Trophoblast cell (in vitro differentiated cells and primary cell): ENCODE measurements at regions not wholly inside any gene's neighbourhood (a gene's known extent, or its start where the extent isn't known, plus 50 kb on each side); places are given as distances from the start of the nearest gene placed in this dataset.
A peak's percentile ranks its signal among the peaks of the same experiment; 100 is the strongest.

Source experiments
- DNase-seq, 2 donors: peaks; one replicate each; pipeline ENCODE4 v3.0.0-alpha.2; 2016
- H2AFZ ChIP-seq: 2 replicates; pipeline ENCODE4 v1.6.1; 2013; ENCODE audit warnings: low read length, moderate library complexity, mild to moderate bottlenecking; ENCODE audit not compliant: insufficient read depth, poor library complexity
- H2AK5ac ChIP-seq: 2 replicates; pipeline ENCODE4 v1.6.1; 2013; ENCODE audit warnings: mild to moderate bottlenecking, low read length
- H2BK120ac ChIP-seq: 2 replicates; pipeline ENCODE4 v1.6.1; 2013; ENCODE audit warnings: low read length, mild to moderate bottlenecking, moderate library complexity; ENCODE audit not compliant: insufficient read depth, poor library complexity
- H2BK12ac ChIP-seq: 2 replicates; pipeline ENCODE4 v1.6.1; 2013; ENCODE audit warnings: mild to moderate bottlenecking, low read length, moderate library complexity
- H2BK5ac ChIP-seq: 2 replicates; pipeline ENCODE4 v1.6.1; 2013; ENCODE audit warnings: low read length, low read depth, moderate library complexity, mild to moderate bottlenecking; ENCODE audit not compliant: poor library complexity
- H3K14ac ChIP-seq: 2 replicates; pipeline ENCODE4 v1.6.1; 2013; ENCODE audit warnings: mild to moderate bottlenecking, low read length
- H3K18ac ChIP-seq: 2 replicates; pipeline ENCODE4 v1.6.1; 2013; ENCODE audit warnings: mild to moderate bottlenecking, low read length
- H3K23ac ChIP-seq: 2 replicates; pipeline ENCODE4 v1.6.1; 2013; ENCODE audit warnings: low read length
- H3K27ac ChIP-seq: 2 replicates; pipeline ENCODE4 v1.5.1; 2013; ENCODE audit warnings: low read depth, mild to moderate bottlenecking, inconsistent platforms, low read length, moderate library complexity
- H3K27me3 ChIP-seq: 2 replicates; pipeline ENCODE4 v1.6.1; 2013; ENCODE audit warnings: inconsistent platforms, mild to moderate bottlenecking, low read length, moderate library complexity; ENCODE audit not compliant: insufficient read depth
- H3K36me3 ChIP-seq, 2 experiments: 1 replicate in 1 of 2; 2 replicates in 1 of 2; pipeline ENCODE4 v1.6.1; 2013; ENCODE audit warnings: low read length in 2 of 2, mild to moderate bottlenecking in 2 of 2, moderate library complexity in 1 of 2; ENCODE audit not compliant: insufficient read depth in 2 of 2, control insufficient read depth in 1 of 2
- H3K4ac ChIP-seq: 2 replicates; pipeline ENCODE4 v1.6.1; 2013; ENCODE audit warnings: low read depth, mild to moderate bottlenecking, low read length, moderate library complexity
- H3K4me1 ChIP-seq, 2 experiments: 1 replicate in 1 of 2; 2 replicates in 1 of 2; pipeline ENCODE4 v1.6.1; 2013; ENCODE audit warnings: low read length in 2 of 2, mild to moderate bottlenecking in 2 of 2, moderate library complexity in 1 of 2; ENCODE audit not compliant: insufficient read depth in 2 of 2, control insufficient read depth in 1 of 2
- H3K4me2 ChIP-seq: 2 replicates; pipeline ENCODE4 v1.6.1; 2013; ENCODE audit warnings: inconsistent platforms, mild to moderate bottlenecking, low read length, moderate library complexity
- H3K4me3 ChIP-seq: 2 replicates; pipeline ENCODE4 v1.5.1; 2013; ENCODE audit warnings: mild to moderate bottlenecking, low read depth, low read length, inconsistent platforms
- H3K79me1 ChIP-seq: one replicate; pipeline ENCODE4 v1.6.1; 2013; ENCODE audit warnings: low read length
- H3K79me2 ChIP-seq: 2 replicates; pipeline ENCODE4 v1.6.1; 2013; ENCODE audit warnings: low read length, mild to moderate bottlenecking; ENCODE audit not compliant: control insufficient read depth, insufficient read depth, poor library complexity
- H3K9ac ChIP-seq: 2 replicates; pipeline ENCODE4 v1.6.1; 2013; ENCODE audit warnings: mild to moderate bottlenecking, low read length
- H3K9me3 ChIP-seq: 2 replicates; pipeline ENCODE4 v1.6.1; 2013; ENCODE audit warnings: low read depth, mild to moderate bottlenecking, control low read depth, inconsistent platforms, low read length; ENCODE audit not compliant: insufficient read depth
- H4K12ac ChIP-seq: 2 replicates; pipeline ENCODE4 v1.6.1; 2013; ENCODE audit warnings: low read depth, mild to moderate bottlenecking, low read length, moderate library complexity
- H4K8ac ChIP-seq: 2 replicates; pipeline ENCODE4 v1.6.1; 2013; ENCODE audit warnings: low read depth, mild to moderate bottlenecking, low read length, moderate library complexity
- H4K91ac ChIP-seq: one replicate; pipeline ENCODE4 v1.6.1; 2013; ENCODE audit warnings: low read depth, mild to moderate bottlenecking, low read length, moderate library complexity
- WGBS: extraction: QIAGEN DNeasy Blood & Tissue Kit; methylation state at CpG from one replicate; pipeline ENCODE4 v1.1.7; 2013; ENCODE audit warnings: missing lambda C conversion rate; ENCODE audit not compliant: insufficient read length, insufficient coverage; ENCODE audit errors: extremely low coverage; 5-methylcytosine and 5-hydroxymethylcytosine counted together

- H2BK120ac ChIP-seq, result no peak overlapping the region
- no peaks in the 10 kb centered on the region for H3K27me3 ChIP-seq
- H3K9me3 ChIP-seq, result peaks cover 6% of the 10 kb centered on the region
- H2AFZ ChIP-seq, result no peak overlapping the region
- H3K23ac ChIP-seq, result no peak overlapping the region
- H3K9ac ChIP-seq, result no peak overlapping the region
- H3K4me3 ChIP-seq, result no peak overlapping the region
- H3K18ac ChIP-seq, result no peak overlapping the region
- H3K14ac ChIP-seq, result no peak overlapping the region
- no peak overlapping the region for H2BK5ac ChIP-seq
- no peak overlapping the region for H2AK5ac ChIP-seq
- no peak overlapping the region for H3K27ac ChIP-seq
- H3K4me1 ChIP-seq, result peaks cover 12 to 26% of the 10 kb centered on the region in 2 experiments
- no peak overlapping the region for H3K4me2 ChIP-seq
- no peaks in the 10 kb centered on the region for H3K79me2 ChIP-seq
- H2BK12ac ChIP-seq, result no peak overlapping the region
- DNase-seq, result no peak
- H4K8ac ChIP-seq, result no peak overlapping the region
- no peak overlapping the region for H4K12ac ChIP-seq
- no peaks in the 10 kb centered on the region for H3K36me3 ChIP-seq
- H3K79me1 ChIP-seq, result peaks cover 20% of the 10 kb centered on the region
- H3K4ac ChIP-seq, result no peak overlapping the region
- no peak overlapping the region for H4K91ac ChIP-seq
These were observed 227.1 kb downstream of the NFATC2 start for GRCh38 chr20:51315390-51315789.

- Histone ChIP-seq H3K27me3 (no peaks in the 10 kb centered on the region), H3K9ac (no peak overlapping the region), H4K8ac (no peak overlapping the region), H3K4me2 (no peak overlapping the region), H4K12ac (no peak overlapping the region), H3K79me2 (no peaks in the 10 kb centered on the region), H3K4me3 (no peak overlapping the region), H3K36me3 (no peaks in the 10 kb centered on the region), H3K4me1 (peaks cover 16 to 27% of the 10 kb centered on the region in 2 experiments), H2BK120ac (peak overlapping the region; percentile 64), H2AFZ (no peak overlapping the region), H4K91ac (peak overlapping the region; percentile 77), H2BK5ac (no peak overlapping the region), H3K14ac (peak overlapping the region; percentile 34), H3K9me3 (peaks cover 7% of the 10 kb centered on the region), H3K4ac (no peak overlapping the region), H2BK12ac (peak overlapping the region; percentile 91), H2AK5ac (peak overlapping the region; percentile 67), H3K23ac (no peak overlapping the region), H3K18ac (peak overlapping the region; percentile 5), H3K79me1 (peaks cover 22% of the 10 kb centered on the region), H3K27ac (no peak overlapping the region)
- no peak for DNase-seq
- no CpG with 5 or more reads among the region's 5 CpGs for WGBS
These were observed 229.1 kb downstream of the NFATC2 start for GRCh38 chr20:51313358-51313827.

- Histone ChIP-seq H3K4me3 (no peak overlapping the region), H3K36me3 (no peaks in the 10 kb centered on the region), H3K14ac (no peak overlapping the region), H3K23ac (no peak overlapping the region), H2BK120ac (peak overlapping the region; percentile 22), H4K8ac (no peak overlapping the region), H3K9ac (no peak overlapping the region), H3K4ac (no peak overlapping the region), H3K4me1 (peaks cover 16 to 24% of the 10 kb centered on the region in 2 experiments), H3K79me1 (peaks cover 24% of the 10 kb centered on the region), H3K79me2 (no peaks in the 10 kb centered on the region), H2BK5ac (peak overlapping the region; percentile 73), H3K27me3 (no peaks in the 10 kb centered on the region), H4K12ac (no peak overlapping the region), H2AFZ (no peak overlapping the region), H2BK12ac (peak overlapping the region; percentile 42), H3K18ac (no peak overlapping the region), H3K27ac (peak overlapping the region; percentile 90), H4K91ac (peak overlapping the region; percentile 77), H3K9me3 (peaks cover 7% of the 10 kb centered on the region), H3K4me2 (peak overlapping the region; percentile 57), H2AK5ac (no peak overlapping the region)
- no peak for DNase-seq
- no CpG with 5 or more reads among the region's 3 CpGs for WGBS
These were observed 230.1 kb downstream of the NFATC2 start for GRCh38 chr20:51312480-51312783.

- peak overlapping the region; percentile 81 for H4K91ac ChIP-seq
- H3K9ac ChIP-seq, result no peak overlapping the region
- peak overlapping the region; percentile 33 for H4K8ac ChIP-seq
- peak overlapping the region; percentile 57 for H3K4me2 ChIP-seq
- H3K23ac ChIP-seq, result no peak overlapping the region
- peak overlapping the region; percentile 92 for H2BK120ac ChIP-seq
- H3K79me2 ChIP-seq, result no peaks in the 10 kb centered on the region
- H3K4me1 ChIP-seq, result peaks cover 16 to 24% of the 10 kb centered on the region in 2 experiments
- peak overlapping the region; percentile 88 for H2BK12ac ChIP-seq
- H3K4me3 ChIP-seq, result no peak overlapping the region
- H3K27ac ChIP-seq, result peak overlapping the region; percentile 90
- H3K18ac ChIP-seq, result peak overlapping the region; percentile 48
- no peak overlapping the region for H2AK5ac ChIP-seq
- WGBS, result no CpG with 5 or more reads among the region's 12 CpGs
- no peaks in the 10 kb centered on the region for H3K36me3 ChIP-seq
- peaks cover 7% of the 10 kb centered on the region for H3K9me3 ChIP-seq
- H2AFZ ChIP-seq, result peak overlapping the region; percentile 35
- peak overlapping the region; percentile 53 for H3K14ac ChIP-seq
- H3K4ac ChIP-seq, result peak overlapping the region; percentile 29
- H2BK5ac ChIP-seq, result peak overlapping the region; percentile 79
- no peak overlapping the region for H4K12ac ChIP-seq
- peaks cover 24% of the 10 kb centered on the region for H3K79me1 ChIP-seq
- H3K27me3 ChIP-seq, result no peaks in the 10 kb centered on the region
- peak; percentile 52 to 92 for DNase-seq
These were observed 230.7 kb downstream of the NFATC2 start for GRCh38 chr20:51311636-51312479.
